Testis (tissue), 2 donors: ENCODE measurements at regions not wholly inside any gene's neighbourhood (a gene's known extent, or its start where the extent isn't known, plus 50 kb on each side); places are given as distances from the start of the nearest gene placed in this dataset.

ENCODE experiments used
- DNase-seq: peaks from one replicate; pipeline ENCODE4 v3.0.0-alpha.2; 2019
- H3K27ac ChIP-seq, 2 donors: fragments of 200-600 bp; sonication (generic); one replicate each; pipeline ENCODE4 v1.5.1; 2019
- H3K27me3 ChIP-seq: fragments of 200-600 bp; sonication (generic); one replicate; pipeline ENCODE4 v1.5.1; 2019
- H3K36me3 ChIP-seq: fragments of 200-600 bp; sonication (generic); one replicate; pipeline ENCODE4 v1.5.1; 2017; ENCODE audit warnings: low read depth; ENCODE audit errors: missing control alignments
- H3K4me1 ChIP-seq: fragments of 200-600 bp; sonication (generic); one replicate; pipeline ENCODE4 v1.5.1; 2019
- H3K4me3 ChIP-seq, 2 donors: fragments of 200-600 bp; sonication (generic); one replicate each; pipeline ENCODE4 v1.5.1; 2017 to 2019
- H3K9me3 ChIP-seq: fragments of 200-600 bp; sonication (generic); one replicate; pipeline ENCODE4 v1.5.1; 2017
- CTCF ChIP-seq, 3 experiments: fragments of 450-650 bp in 2 of 3; fragments of 200-600 bp in 1 of 3; sonication (generic) in 1 of 3; IDR thresholded peaks; one replicate each; pipeline ENCODE4 v1.5.1; 2016 to 2019; ENCODE audit warnings: antibody characterized with exemption in 3 of 3, mild to moderate bottlenecking in 2 of 3, moderate library complexity in 1 of 3
- POLR2A ChIP-seq: fragments of 450-650 bp; IDR thresholded peaks from one replicate; pipeline ENCODE4 v1.6.1; 2017; ENCODE audit warnings: antibody characterized with exemption, mild to moderate bottlenecking, moderate library complexity
- WGBS, 2 donors: methylation state at CpG; one replicate each; pipeline ENCODE4 v1.1.5; 2018; 5-methylcytosine and 5-hydroxymethylcytosine counted together
- intact Hi-C: fragments of 100-400 bp; cut with DNase I; formaldehyde crosslinking; loops from one replicate; pipeline ENCODE4 v1.15.1; 2023; ENCODE audit warnings: low total_unique reads

- no peaks in the 10 kb centered on the region for H3K27me3 ChIP-seq
- no peak for TF ChIP-seq CTCF (IDR thresholded peaks at IDR 0.05)
- TF ChIP-seq POLR2A, result no peak
- H3K4me1 ChIP-seq, result peaks cover 4% of the 10 kb centered on the region
- no peaks in the 10 kb centered on the region for H3K36me3 ChIP-seq
- H3K27ac ChIP-seq, result no peak overlapping the region
- no peak overlapping the region for H3K4me3 ChIP-seq
- no peak for DNase-seq
- no peaks in the 10 kb centered on the region for H3K9me3 ChIP-seq
- 74 to 84% methylated on average over 2 of the region's 2 CpGs for WGBS, 2 donors
- intact Hi-C loops, result no loop called here
Observed at GRCh38 chr6:132089173-132089572, 138.0 kb upstream of the CCN2 start.

GRCh38 chr6:132088150-132088549 lies 137.0 kb upstream of the CCN2 start:
- DNase-seq, result no peak
- Histone ChIP-seq H3K4me1 (peaks cover 4% of the 10 kb centered on the region), H3K4me3 (no peak overlapping the region), H3K9me3 (no peaks in the 10 kb centered on the region), H3K27ac (no peak overlapping the region), H3K36me3 (no peaks in the 10 kb centered on the region), H3K27me3 (no peaks in the 10 kb centered on the region)
- TF ChIP-seq CTCF (IDR thresholded peaks at IDR 0.05) (no peak), POLR2A (no peak)
- intact Hi-C loops, result no loop called here
- 90 to 94% methylated on average over 2 of the region's 2 CpGs for WGBS, 2 donors

GRCh38 chr6:132087391-132087790 lies 136.2 kb upstream of the CCN2 start:
- 76 to 77% methylated on average over 2 of the region's 2 CpGs for WGBS, 2 donors

GRCh38 chr6:132085731-132086130 lies 134.6 kb upstream of the CCN2 start:
- TF ChIP-seq POLR2A (no peak), CTCF (IDR thresholded peaks at IDR 0.05) (no peak)
- H3K9me3 ChIP-seq, result no peaks in the 10 kb centered on the region
- H3K27ac ChIP-seq, result no peak overlapping the region
- intact Hi-C loops, result no loop called here
- H3K27me3 ChIP-seq, result no peaks in the 10 kb centered on the region
- WGBS, 2 donors, result 62% methylated on average over 5 of the region's 5 CpGs
- no peak overlapping the region for H3K4me3 ChIP-seq
- H3K4me1 ChIP-seq, result peaks cover 4% of the 10 kb centered on the region
- H3K36me3 ChIP-seq, result no peaks in the 10 kb centered on the region
- DNase-seq, result no peak

More at GRCh38 chr6:132087391-132087790, 136.2 kb upstream of the CCN2 start:
- intact Hi-C loops, result no loop called here
- Histone ChIP-seq H3K4me3 (no peak overlapping the region), H3K4me1 (peaks cover 4% of the 10 kb centered on the region), H3K27me3 (no peaks in the 10 kb centered on the region), H3K9me3 (no peaks in the 10 kb centered on the region), H3K27ac (no peak overlapping the region), H3K36me3 (no peaks in the 10 kb centered on the region)
- TF ChIP-seq CTCF (IDR thresholded peaks at IDR 0.05) (no peak), POLR2A (no peak)
- no peak for DNase-seq

GRCh38 chr6:132084811-132085509 lies 133.8 kb upstream of the CCN2 start:
- no peak for DNase-seq
- H3K4me1 ChIP-seq, result peaks cover 4% of the 10 kb centered on the region
- intact Hi-C loops, result no loop called here
- H3K4me3 ChIP-seq, result no peak overlapping the region
- no peak for TF ChIP-seq POLR2A
- no peak for TF ChIP-seq CTCF (IDR thresholded peaks at IDR 0.05)
- no peaks in the 10 kb centered on the region for H3K9me3 ChIP-seq
- no peaks in the 10 kb centered on the region for H3K27me3 ChIP-seq
- WGBS, 2 donors, result 72 to 75% methylated on average over 3 of the region's 3 CpGs
- H3K36me3 ChIP-seq, result no peaks in the 10 kb centered on the region
- peak overlapping the region in 1 of 2 donors; percentile 5 for H3K27ac ChIP-seq
